DMS 273 (cell line): ENCODE measurements at regions not wholly inside any gene's neighbourhood (a gene's known extent, or its start where the extent isn't known, plus 50 kb on each side); places are given as distances from the start of the nearest gene placed in this dataset.

Source experiments
- DNase-seq: peaks from one replicate; lab custom pipeline; 2025; ENCODE audit not compliant: unreplicated experiment; lab: John Stamatoyannopoulos, UW

- DNase-seq, result no peak
Measured at GRCh38 chr4:114728426-114728825, 129.8 kb downstream of the UGT8 start.

DNA sequence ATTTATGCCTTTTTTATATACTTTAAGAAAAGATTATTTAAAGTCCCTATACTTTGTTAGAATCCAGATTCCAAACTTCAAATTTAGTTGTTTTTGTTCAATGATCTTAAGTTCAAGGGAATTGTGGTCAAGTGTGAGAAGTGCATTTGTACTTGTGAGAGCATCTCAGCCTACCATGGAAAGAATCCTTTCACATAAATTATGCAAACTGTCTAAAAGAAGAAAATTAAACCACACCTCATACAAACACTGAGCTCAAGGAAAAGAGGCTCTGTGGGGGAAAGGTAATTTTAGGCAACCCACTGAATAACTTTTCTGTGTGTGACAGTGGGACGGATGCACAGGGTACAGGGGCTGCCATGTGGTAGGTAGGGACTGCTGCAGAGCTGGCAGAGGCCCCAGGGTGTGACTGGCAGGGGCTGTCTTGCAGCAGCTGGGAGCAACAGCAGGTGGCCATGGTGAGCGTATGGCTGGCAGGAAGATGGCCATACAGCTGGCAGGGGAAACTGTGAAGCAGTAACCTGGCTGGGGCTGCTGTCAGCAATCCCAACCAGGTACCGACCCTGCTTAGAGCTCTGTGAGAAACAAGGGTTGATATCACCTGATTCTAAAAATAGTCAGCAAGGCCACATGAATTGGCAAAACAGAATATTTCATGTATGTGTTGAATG lies 130.6 kb downstream of the UGT8 start:
- peak; percentile 87 for DNase-seq

DNA sequence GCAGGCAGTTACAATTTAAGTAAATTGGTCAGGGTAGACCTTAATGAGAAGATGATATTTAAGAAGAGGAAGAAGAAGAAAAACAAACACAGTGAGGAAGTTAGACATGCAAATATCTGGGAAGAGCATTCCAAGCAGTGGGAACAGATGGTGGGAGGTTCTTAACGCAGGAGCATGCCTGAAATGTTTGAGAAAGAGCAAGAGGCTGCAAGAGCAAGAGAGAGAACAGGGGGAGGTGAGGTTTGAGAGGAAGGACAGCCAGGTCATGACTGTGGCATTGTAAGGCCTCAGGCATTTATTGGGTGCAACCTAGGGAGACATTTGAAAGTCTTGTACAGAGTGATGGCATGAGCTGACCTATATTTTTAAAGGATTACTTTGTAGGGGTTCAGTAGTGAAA lies 136.0 kb downstream of the UGT8 start:
- DNase-seq, result peak; percentile 52

DNA sequence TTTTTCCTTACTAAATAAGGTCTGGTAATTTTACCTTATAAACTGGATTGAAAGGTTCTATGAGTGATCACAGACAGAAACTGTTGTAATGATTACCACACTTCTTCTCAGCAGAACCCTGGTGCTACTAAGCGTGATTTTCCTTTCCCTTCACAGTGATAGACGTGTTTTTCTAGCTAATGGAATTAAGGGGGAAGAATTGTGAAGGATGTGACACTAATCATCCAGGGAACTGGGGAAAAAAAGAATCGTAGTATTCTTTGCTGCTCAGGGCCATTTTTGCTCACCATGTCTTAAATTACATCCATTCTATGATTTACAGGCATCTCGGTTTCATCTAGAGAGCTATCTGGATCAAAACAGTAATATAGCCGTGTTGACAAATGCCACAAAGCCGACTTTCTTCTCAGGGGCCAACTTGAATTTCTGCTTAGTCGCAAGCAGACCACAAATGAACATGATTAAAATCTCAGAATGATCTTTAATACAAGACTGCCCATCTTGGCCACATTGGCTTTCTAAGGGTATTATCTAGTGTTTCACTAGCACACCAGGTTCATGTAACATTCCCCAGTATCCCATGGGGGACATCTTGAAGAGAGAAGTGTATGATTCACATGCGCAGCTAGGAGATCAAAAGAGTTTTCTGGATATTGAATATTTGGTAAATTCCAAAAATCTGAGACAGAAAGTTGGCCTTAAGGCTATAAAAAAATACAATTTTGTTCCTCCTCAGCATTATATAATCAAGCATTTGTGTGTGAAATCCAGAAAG lies 154.0 kb downstream of the UGT8 start:
- DNase-seq, result no peak

- DNase-seq, result no peak
Measured at GRCh38 chr4:114754616-114755015, 156.0 kb downstream of the UGT8 start.

- DNase-seq, result no peak
Measured at GRCh38 chr4:114758066-114758465, 159.5 kb downstream of the UGT8 start.

DNA sequence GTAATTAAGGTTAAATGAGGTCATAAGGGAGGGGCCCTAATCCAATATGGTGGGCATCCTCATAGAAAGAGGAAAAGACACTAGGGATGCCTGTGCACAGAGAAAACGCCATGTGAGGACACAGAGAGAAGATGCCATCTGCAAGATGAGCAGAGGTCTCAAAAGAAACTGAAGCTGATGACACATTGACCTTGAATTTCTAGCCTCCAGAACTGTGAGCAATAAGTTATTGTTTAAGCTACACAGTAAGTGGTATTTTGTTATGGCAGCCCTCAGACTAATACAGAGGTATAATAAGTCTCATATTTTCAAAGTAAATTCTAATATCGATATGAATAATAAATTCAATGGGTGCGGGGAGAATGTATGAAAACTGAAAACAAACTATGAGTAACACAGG lies 169.9 kb downstream of the UGT8 start:
- DNase-seq, result no peak

DNA sequence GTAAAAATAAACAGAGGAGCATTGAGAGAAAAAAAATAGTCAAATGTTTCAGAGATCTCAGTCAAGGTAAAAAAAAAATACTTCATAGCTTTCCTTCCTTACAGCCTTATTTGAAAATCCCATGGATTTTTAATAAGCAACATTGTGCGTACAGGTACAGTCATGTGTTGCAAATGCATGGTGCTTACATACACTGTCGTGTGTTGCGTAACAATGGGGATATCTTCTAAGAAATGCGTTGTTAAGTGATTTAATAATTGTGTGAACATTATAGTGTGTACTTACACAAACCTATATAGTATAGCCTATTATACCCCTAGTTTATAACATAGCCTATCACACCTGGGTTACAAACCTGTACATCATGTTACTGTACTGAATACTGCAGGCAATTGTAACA lies 172.0 kb downstream of the UGT8 start:
- DNase-seq, result no peak

GRCh38 chr4:114773339-114773738 lies 174.7 kb downstream of the UGT8 start:
- DNase-seq, result no peak
